Astrocyte (in vitro differentiated cells and primary cell): ENCODE measurements at regions not wholly inside any gene's neighbourhood (a gene's known extent, or its start where the extent isn't known, plus 50 kb on each side); places are given as distances from the start of the nearest gene placed in this dataset.

Experiments used
- DNase-seq: peaks from one replicate; pipeline ENCODE4 v3.0.0-alpha.2; 2010; ENCODE audit warnings: low read depth
- FAIRE-seq: peaks from 2 replicates; lab custom pipeline; 2011; peaks lifted over from hg19 to GRCh38; lab: Jason Lieb, UNC
- H2AFZ ChIP-seq: 2 replicates; pipeline ENCODE4 v1.6.0; 2012; ENCODE audit warnings: low read depth, low read length, inconsistent platforms
- H3K27ac ChIP-seq: 2 replicates; pipeline ENCODE4 v1.5.1; 2011; ENCODE audit warnings: low read depth, low read length, inconsistent platforms
- H3K27me3 ChIP-seq: 2 replicates; pipeline ENCODE4 v1.6.0; 2011; ENCODE audit warnings: low read length, inconsistent platforms; ENCODE audit not compliant: insufficient read depth
- H3K36me3 ChIP-seq: 2 replicates; pipeline ENCODE4 v1.5.1; 2011; ENCODE audit warnings: low read length, inconsistent platforms; ENCODE audit not compliant: insufficient read depth
- H3K4me1 ChIP-seq: 2 replicates; pipeline ENCODE4 v1.5.1; 2011; ENCODE audit warnings: low read length, inconsistent platforms; ENCODE audit not compliant: insufficient read depth
- H3K4me2 ChIP-seq: 2 replicates; pipeline ENCODE4 v1.6.0; 2012; ENCODE audit warnings: low read length, inconsistent platforms
- H3K4me3 ChIP-seq: 2 replicates; pipeline ENCODE4 v1.5.1; 2011; ENCODE audit warnings: low read depth, mild to moderate bottlenecking, low read length, inconsistent platforms; ENCODE audit not compliant: insufficient read depth
- H3K79me2 ChIP-seq: 2 replicates; pipeline ENCODE4 v1.6.0; 2012; ENCODE audit warnings: mild to moderate bottlenecking, low read length, inconsistent platforms; ENCODE audit not compliant: insufficient read depth
- H3K9ac ChIP-seq: 2 replicates; pipeline ENCODE4 v1.6.0; 2012; ENCODE audit warnings: mild to moderate bottlenecking, low read length, inconsistent platforms
- H3K9me3 ChIP-seq: 2 replicates; pipeline ENCODE4 v1.5.1; 2012; ENCODE audit warnings: low read depth, mild to moderate bottlenecking, low read length, inconsistent platforms; ENCODE audit not compliant: insufficient read depth
- H4K20me1 ChIP-seq: 2 replicates; pipeline ENCODE4 v1.6.0; 2012; ENCODE audit warnings: low read length, inconsistent platforms; ENCODE audit not compliant: insufficient read depth
- H3K27ac Mint-ChIP-seq: one replicate; pipeline ENCODE4 v1.8.0; 2021; ENCODE audit warnings: mild to moderate bottlenecking, mixed read lengths; ENCODE audit not compliant: unreplicated experiment
- H3K27me3 Mint-ChIP-seq: one replicate; pipeline ENCODE4 v1.8.0; 2021; ENCODE audit warnings: low read depth, mixed read lengths; ENCODE audit not compliant: unreplicated experiment
- H3K36me3 Mint-ChIP-seq: one replicate; pipeline ENCODE4 v1.8.0; 2021; ENCODE audit warnings: low read depth, mixed read lengths; ENCODE audit not compliant: unreplicated experiment
- H3K4me1 Mint-ChIP-seq: one replicate; pipeline ENCODE4 v1.8.0; 2021; ENCODE audit warnings: low read depth, mixed read lengths; ENCODE audit not compliant: unreplicated experiment
- H3K4me3 Mint-ChIP-seq: one replicate; pipeline ENCODE4 v1.8.0; 2021; ENCODE audit warnings: mild to moderate bottlenecking, moderate library complexity, mixed read lengths; ENCODE audit not compliant: unreplicated experiment
- H3K9me3 Mint-ChIP-seq: one replicate; pipeline ENCODE4 v1.8.0; 2021; ENCODE audit warnings: mild to moderate bottlenecking, mixed read lengths; ENCODE audit not compliant: unreplicated experiment
- EZH2 ChIP-seq: IDR thresholded peaks from 2 replicates; pipeline ENCODE4 v1.6.1; 2012; ENCODE audit warnings: mild to moderate bottlenecking, low read length, inconsistent platforms; ENCODE audit not compliant: insufficient read depth
- TF ChIP-seq, protein P1 (sequence below): IDR thresholded peaks from 2 replicates; pipeline ENCODE4 v1.5.1; 2011; ENCODE audit warnings: low read depth, mild to moderate bottlenecking, inconsistent platforms, low read length, moderate library complexity; ENCODE audit not compliant: insufficient read depth

DNA sequence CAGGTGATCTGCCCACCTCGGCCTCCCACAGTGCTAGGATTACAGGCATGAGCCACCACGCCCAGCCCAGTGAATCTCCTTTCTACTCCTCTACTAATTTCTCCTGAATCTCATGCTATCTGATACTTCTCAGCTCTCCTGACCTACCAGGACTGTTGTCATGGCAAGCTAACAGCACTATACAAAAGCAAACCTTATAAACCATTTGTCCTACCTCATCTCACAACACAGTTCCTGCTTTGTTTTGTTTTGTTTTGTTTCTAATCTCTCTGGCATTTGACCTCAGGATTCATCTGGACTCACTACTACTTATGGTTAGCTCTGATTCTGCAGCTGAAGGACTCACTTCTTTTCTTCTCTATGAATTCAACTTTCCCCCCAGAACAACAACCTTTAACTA is 734.8 kb downstream of the TLE1 start:
- no peak for FAIRE-seq
- no peak for DNase-seq

GRCh38 chr9:80952363-80952922 is 736.9 kb downstream of the TLE1 start:
- peak overlapping the region; percentile 27 for H3K27ac Mint-ChIP-seq
- Histone ChIP-seq H3K4me3 (no peak overlapping the region), H2AFZ (no peak overlapping the region), H3K27ac (no peak overlapping the region), H3K4me1 (no peaks in the 10 kb centered on the region), H4K20me1 (no peaks in the 10 kb centered on the region), H3K27me3 (no peaks in the 10 kb centered on the region), H3K9me3 (no peaks in the 10 kb centered on the region), H3K36me3 (no peaks in the 10 kb centered on the region), H3K79me2 (no peaks in the 10 kb centered on the region), H3K9ac (no peak overlapping the region), H3K4me2 (no peak overlapping the region)
- H3K36me3 Mint-ChIP-seq: no peaks in the 10 kb centered on the region
- DNase-seq: no peak
- no peak for FAIRE-seq
- H3K27me3 Mint-ChIP-seq: no peaks in the 10 kb centered on the region
- no peaks in the 10 kb centered on the region for H3K9me3 Mint-ChIP-seq
- H3K4me3 Mint-ChIP-seq: no peak overlapping the region
- H3K4me1 Mint-ChIP-seq: peaks cover 13% of the 10 kb centered on the region
- TF ChIP-seq, protein P1, sequence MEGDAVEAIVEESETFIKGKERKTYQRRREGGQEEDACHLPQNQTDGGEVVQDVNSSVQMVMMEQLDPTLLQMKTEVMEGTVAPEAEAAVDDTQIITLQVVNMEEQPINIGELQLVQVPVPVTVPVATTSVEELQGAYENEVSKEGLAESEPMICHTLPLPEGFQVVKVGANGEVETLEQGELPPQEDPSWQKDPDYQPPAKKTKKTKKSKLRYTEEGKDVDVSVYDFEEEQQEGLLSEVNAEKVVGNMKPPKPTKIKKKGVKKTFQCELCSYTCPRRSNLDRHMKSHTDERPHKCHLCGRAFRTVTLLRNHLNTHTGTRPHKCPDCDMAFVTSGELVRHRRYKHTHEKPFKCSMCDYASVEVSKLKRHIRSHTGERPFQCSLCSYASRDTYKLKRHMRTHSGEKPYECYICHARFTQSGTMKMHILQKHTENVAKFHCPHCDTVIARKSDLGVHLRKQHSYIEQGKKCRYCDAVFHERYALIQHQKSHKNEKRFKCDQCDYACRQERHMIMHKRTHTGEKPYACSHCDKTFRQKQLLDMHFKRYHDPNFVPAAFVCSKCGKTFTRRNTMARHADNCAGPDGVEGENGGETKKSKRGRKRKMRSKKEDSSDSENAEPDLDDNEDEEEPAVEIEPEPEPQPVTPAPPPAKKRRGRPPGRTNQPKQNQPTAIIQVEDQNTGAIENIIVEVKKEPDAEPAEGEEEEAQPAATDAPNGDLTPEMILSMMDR: no peak
- TF ChIP-seq EZH2: no peak

More for the DNA sequence above, 734.8 kb downstream of the TLE1 start:
- H3K79me2 ChIP-seq: no peaks in the 10 kb centered on the region
- Mint-ChIP-seq H3K27ac (no peak overlapping the region), H3K27me3 (no peaks in the 10 kb centered on the region), H3K36me3 (no peaks in the 10 kb centered on the region), H3K9me3 (no peaks in the 10 kb centered on the region), H3K4me3 (no peak overlapping the region), H3K4me1 (peaks cover 11% of the 10 kb centered on the region)
- no peaks in the 10 kb centered on the region for H3K4me1 ChIP-seq
- H3K27me3 ChIP-seq: no peaks in the 10 kb centered on the region
- no peaks in the 10 kb centered on the region for H4K20me1 ChIP-seq
- TF ChIP-seq, protein P1: no peak
- TF ChIP-seq EZH2: no peak
- H3K27ac ChIP-seq: no peak overlapping the region
- no peak overlapping the region for H3K4me3 ChIP-seq
- no peaks in the 10 kb centered on the region for H3K36me3 ChIP-seq
- H3K4me2 ChIP-seq: no peak overlapping the region
- no peak overlapping the region for H3K9ac ChIP-seq
- no peak overlapping the region for H2AFZ ChIP-seq
- H3K9me3 ChIP-seq: no peaks in the 10 kb centered on the region

GRCh38 chr9:80951675-80952074 is 737.7 kb downstream of the TLE1 start:
- Histone ChIP-seq H3K9me3 (no peaks in the 10 kb centered on the region), H3K27ac (no peak overlapping the region), H3K9ac (no peak overlapping the region), H3K4me2 (no peak overlapping the region), H3K36me3 (no peaks in the 10 kb centered on the region), H3K4me3 (no peak overlapping the region), H4K20me1 (no peaks in the 10 kb centered on the region), H3K79me2 (no peaks in the 10 kb centered on the region), H3K27me3 (no peaks in the 10 kb centered on the region), H2AFZ (no peak overlapping the region), H3K4me1 (no peaks in the 10 kb centered on the region)
- TF ChIP-seq EZH2: no peak
- Mint-ChIP-seq H3K36me3 (no peaks in the 10 kb centered on the region), H3K27me3 (no peaks in the 10 kb centered on the region), H3K4me3 (no peak overlapping the region), H3K4me1 (peaks cover 17% of the 10 kb centered on the region), H3K27ac (no peak overlapping the region), H3K9me3 (no peaks in the 10 kb centered on the region)
- FAIRE-seq: no peak
- DNase-seq: peak; percentile 49
